ENCODE measurements at regions not wholly inside any gene's neighbourhood (a gene's known extent, or its start where the extent isn't known, plus 50 kb on each side); places are given as distances from the start of the nearest gene placed in this dataset.
"Not testable (repeated sequence)": the region's sequence is repeated elsewhere in the genome, so short reads cannot be mapped to it uniquely, and the experiment has no call there.

GRCh38 chrX:150052226-150052625 is 113.9 kb upstream of the EOLA2 start:
- DNase-seq (ENCODE audit: low spot score): no peak

- DNase-seq (ENCODE audit: low spot score): no peak
Measured at GRCh38 chrX:150058728-150059127, 120.4 kb upstream of the EOLA2 start.

GRCh38 chrX:150060406-150060805 is 122.1 kb upstream of the EOLA2 start:
- DNase-seq (ENCODE audit: low spot score): no peak

- no peak for DNase-seq (ENCODE audit: low spot score)
Measured at GRCh38 chrX:150062292-150063137, 124.2 kb upstream of the EOLA2 start.

- no peak for DNase-seq (ENCODE audit: low spot score)
Measured at GRCh38 chrX:150063138-150063518, 124.8 kb upstream of the EOLA2 start.

- peak; percentile 1 for DNase-seq (ENCODE audit: low spot score)
Measured at GRCh38 chrX:150063674-150064073, 125.4 kb upstream of the EOLA2 start.

- no peak for DNase-seq (ENCODE audit: low spot score)
Measured at GRCh38 chrX:150074175-150074574, 135.9 kb upstream of the EOLA2 start.

GRCh38 chrX:150080497-150080896 is 142.2 kb upstream of the EOLA2 start:
- no peak for DNase-seq (ENCODE audit: low spot score)

- DNase-seq (ENCODE audit: low spot score): no peak
Measured at GRCh38 chrX:150081076-150081475, 142.8 kb upstream of the EOLA2 start.

- no peak for DNase-seq (ENCODE audit: low spot score)
Measured at GRCh38 chrX:150084496-150085229, 146.4 kb upstream of the EOLA2 start.

- DNase-seq (ENCODE audit: low spot score): no peak
Measured at GRCh38 chrX:150085881-150086280, 147.6 kb upstream of the EOLA2 start.

GRCh38 chrX:150086371-150086770 is 148.1 kb upstream of the EOLA2 start:
- no peak for DNase-seq (ENCODE audit: low spot score)

- no peak for DNase-seq (ENCODE audit: low spot score)
Measured at GRCh38 chrX:150087612-150088011, 149.3 kb upstream of the EOLA2 start.

GRCh38 chrX:150088042-150088441 is 149.8 kb upstream of the EOLA2 start:
- no peak for DNase-seq (ENCODE audit: low spot score)

GRCh38 chrX:150088766-150089518 is 150.7 kb upstream of the EOLA2 start:
- no peak for DNase-seq (ENCODE audit: low spot score)

GRCh38 chrX:150091300-150091699 is 153.0 kb upstream of the EOLA2 start:
- DNase-seq (ENCODE audit: low spot score): not testable (repeated sequence)

GRCh38 chrX:150092549-150092948 is 154.3 kb upstream of the EOLA2 start:
- no peak for DNase-seq (ENCODE audit: low spot score)

- DNase-seq (ENCODE audit: low spot score): no peak
Measured at GRCh38 chrX:150094375-150094774, 156.1 kb upstream of the EOLA2 start.

GRCh38 chrX:150094996-150095395 is 156.7 kb upstream of the EOLA2 start:
- no peak for DNase-seq (ENCODE audit: low spot score)

GRCh38 chrX:150099316-150099715 is 161.0 kb upstream of the EOLA2 start:
- no peak for DNase-seq (ENCODE audit: low spot score)

GRCh38 chrX:150100261-150100660 is 162.0 kb upstream of the EOLA2 start:
- no peak for DNase-seq (ENCODE audit: low spot score)

- DNase-seq (ENCODE audit: low spot score): no peak
Measured at GRCh38 chrX:150118476-150118875, 180.2 kb upstream of the EOLA2 start.

- DNase-seq (ENCODE audit: low spot score): no peak
Measured at GRCh38 chrX:150119323-150119722, 181.0 kb upstream of the EOLA2 start.

Data from NAMALWA (cell line).